Skeletal muscle tissue (tissue), 3 donors: ENCODE measurements at regions not wholly inside any gene's neighbourhood (a gene's known extent, or its start where the extent isn't known, plus 50 kb on each side); places are given as distances from the start of the nearest gene placed in this dataset.

ENCODE experiments used
- H3K27ac ChIP-seq: one replicate; pipeline ENCODE4 v1.7.0; 2013; ENCODE audit warnings: mild to moderate bottlenecking, low read depth, low read length, inconsistent platforms
- H3K27me3 ChIP-seq, 3 donors: one replicate each; pipeline ENCODE4 v1.7.0; 2013; ENCODE audit warnings: low read length in 3 of 3; ENCODE audit not compliant: control insufficient read depth in 3 of 3, insufficient read depth in 3 of 3
- H3K36me3 ChIP-seq, 3 donors: one replicate each; pipeline ENCODE4 v1.7.0; 2013; ENCODE audit warnings: low read length in 3 of 3; ENCODE audit not compliant: control insufficient read depth in 3 of 3, insufficient read depth in 3 of 3
- H3K4me1 ChIP-seq, 3 donors: one replicate each; pipeline ENCODE4 v1.7.0; 2013; ENCODE audit warnings: low read length in 3 of 3, mild to moderate bottlenecking in 3 of 3; ENCODE audit not compliant: control insufficient read depth in 3 of 3, insufficient read depth in 3 of 3
- H3K4me3 ChIP-seq, 3 donors: one replicate each; pipeline ENCODE4 v1.7.0; 2013; ENCODE audit warnings: low read length in 3 of 3
- H3K9ac ChIP-seq, 3 donors: one replicate each; pipeline ENCODE4 v1.7.0; 2013; ENCODE audit warnings: low read length in 3 of 3, mild to moderate bottlenecking in 3 of 3, moderate library complexity in 2 of 3, low read depth in 1 of 3
- H3K9me3 ChIP-seq, 3 donors: one replicate each; pipeline ENCODE4 v1.7.0; 2013; ENCODE audit warnings: low read length in 3 of 3; ENCODE audit not compliant: control insufficient read depth in 3 of 3
- donor health status: Osteomylitis.

GRCh38 chr10:9605231-9605630, 1412.4 kb upstream of the CELF2 start:
- Histone ChIP-seq H3K36me3 (no peaks in the 10 kb centered on the region), H3K4me3 (no peak overlapping the region), H3K27me3 (no peaks in the 10 kb centered on the region), H3K4me1 (no peaks in the 10 kb centered on the region), H3K9me3 (no peaks in the 10 kb centered on the region), H3K27ac (no peak overlapping the region), H3K9ac (no peak overlapping the region)

GRCh38 chr10:9608602-9609001, 1409.1 kb upstream of the CELF2 start:
- Histone ChIP-seq H3K9ac (no peak overlapping the region), H3K4me1 (no peaks in the 10 kb centered on the region), H3K36me3 (no peaks in the 10 kb centered on the region), H3K9me3 (no peaks in the 10 kb centered on the region), H3K27ac (no peak overlapping the region), H3K27me3 (no peaks in the 10 kb centered on the region), H3K4me3 (no peak overlapping the region)

GRCh38 chr10:9613338-9614075, 1404.2 kb upstream of the CELF2 start:
- no peaks in the 10 kb centered on the region for H3K27me3 ChIP-seq
- no peak overlapping the region for H3K4me3 ChIP-seq
- H3K4me1 ChIP-seq = no peaks in the 10 kb centered on the region
- H3K27ac ChIP-seq = no peak overlapping the region
- H3K9me3 ChIP-seq = no peaks in the 10 kb centered on the region
- no peaks in the 10 kb centered on the region for H3K36me3 ChIP-seq
- H3K9ac ChIP-seq = no peak overlapping the region

- Histone ChIP-seq H3K4me3 (no peak overlapping the region), H3K27ac (no peak overlapping the region), H3K4me1 (no peaks in the 10 kb centered on the region), H3K9me3 (no peaks in the 10 kb centered on the region), H3K27me3 (no peaks in the 10 kb centered on the region), H3K36me3 (no peaks in the 10 kb centered on the region), H3K9ac (no peak overlapping the region)
Observed at GRCh38 chr10:9615189-9615588, 1402.5 kb upstream of the CELF2 start.

GRCh38 chr10:9621216-9621615, 1396.5 kb upstream of the CELF2 start:
- H3K4me1 ChIP-seq = no peaks in the 10 kb centered on the region
- no peak overlapping the region for H3K4me3 ChIP-seq
- H3K36me3 ChIP-seq = no peaks in the 10 kb centered on the region
- no peak overlapping the region for H3K9ac ChIP-seq
- no peak overlapping the region for H3K27ac ChIP-seq
- no peaks in the 10 kb centered on the region for H3K9me3 ChIP-seq
- H3K27me3 ChIP-seq = no peaks in the 10 kb centered on the region

- no peaks in the 10 kb centered on the region for H3K36me3 ChIP-seq
Observed at GRCh38 chr10:9625304-9625703, 1392.4 kb upstream of the CELF2 start.

GRCh38 chr10:9634466-9634865, 1383.2 kb upstream of the CELF2 start:
- Histone ChIP-seq H3K36me3 (no peaks in the 10 kb centered on the region), H3K27ac (no peak overlapping the region), H3K9ac (no peak overlapping the region), H3K9me3 (no peaks in the 10 kb centered on the region), H3K4me3 (no peak overlapping the region), H3K27me3 (no peaks in the 10 kb centered on the region), H3K4me1 (no peaks in the 10 kb centered on the region)

More at GRCh38 chr10:9625304-9625703, 1392.4 kb upstream of the CELF2 start:
- Histone ChIP-seq H3K27me3 (no peaks in the 10 kb centered on the region), H3K4me1 (no peaks in the 10 kb centered on the region), H3K27ac (no peak overlapping the region), H3K9ac (no peak overlapping the region), H3K4me3 (no peak overlapping the region), H3K9me3 (no peaks in the 10 kb centered on the region)

GRCh38 chr10:9635691-9636090, 1382.0 kb upstream of the CELF2 start:
- Histone ChIP-seq H3K27me3 (no peaks in the 10 kb centered on the region), H3K27ac (no peak overlapping the region), H3K36me3 (no peaks in the 10 kb centered on the region), H3K9me3 (no peaks in the 10 kb centered on the region), H3K4me3 (no peak overlapping the region), H3K4me1 (no peaks in the 10 kb centered on the region), H3K9ac (no peak overlapping the region)

GRCh38 chr10:9636216-9636615, 1381.5 kb upstream of the CELF2 start:
- H3K9ac ChIP-seq = no peak overlapping the region
- H3K4me1 ChIP-seq = no peaks in the 10 kb centered on the region
- H3K27ac ChIP-seq = no peak overlapping the region
- no peaks in the 10 kb centered on the region for H3K36me3 ChIP-seq
- no peaks in the 10 kb centered on the region for H3K9me3 ChIP-seq
- H3K4me3 ChIP-seq = no peak overlapping the region
- no peaks in the 10 kb centered on the region for H3K27me3 ChIP-seq

GRCh38 chr10:9643782-9644181, 1373.9 kb upstream of the CELF2 start:
- H3K36me3 ChIP-seq = no peaks in the 10 kb centered on the region
- H3K9ac ChIP-seq = no peak overlapping the region
- no peaks in the 10 kb centered on the region for H3K4me1 ChIP-seq
- no peaks in the 10 kb centered on the region for H3K27me3 ChIP-seq
- H3K4me3 ChIP-seq = no peak overlapping the region
- H3K27ac ChIP-seq = no peak overlapping the region
- no peaks in the 10 kb centered on the region for H3K9me3 ChIP-seq
